Panc1 (cell line): ENCODE measurements at regions not wholly inside any gene's neighbourhood (a gene's known extent, or its start where the extent isn't known, plus 50 kb on each side); places are given as distances from the start of the nearest gene placed in this dataset.
"Not testable (repeated sequence)": the region's sequence is repeated elsewhere in the genome, so short reads cannot be mapped to it uniquely, and the experiment has no call there.

ENCODE experiments used
- ATAC-seq: fragments of 200-7000 bp; cut with Tn5 transposase; 2 replicates; pipeline ENCODE4 v1.9.1; 2020; ENCODE audit warnings: mild to moderate bottlenecking, moderate library complexity
- BruUV-seq: library from RNA; stranded (reverse); fragments of 400-500 nt; replicated peaks from 2 replicates; lab custom pipeline; 2021; lab: Mats Ljungman, UMichigan
- CTCF ChIA-PET: fragments of 300-600 bp; sonication (Branson Sonifier 250); formaldehyde crosslinking; loops from one replicate; lab custom pipeline; 2022; ENCODE audit warnings: antibody characterized with exemption; lab: Charles Lee
- POLR2A ChIA-PET: fragments of 300-600 bp; sonication (Branson Sonifier 250); formaldehyde crosslinking; loops from one replicate; lab custom pipeline; 2022; ENCODE audit warnings: antibody characterized with exemption; lab: Charles Lee
- DNase-seq: peaks from one replicate; pipeline ENCODE4 v3.0.0-alpha.2; 2010; ENCODE audit warnings: low read depth, low spot score
- H3K27ac ChIP-seq: 2 replicates; pipeline ENCODE4 v1.5.1; 2011; ENCODE audit warnings: mild to moderate bottlenecking, low read length, inconsistent platforms
- H3K27me3 ChIP-seq: fragments of 200-500 bp; sonication (Bioruptor generic); 2 replicates; pipeline ENCODE4 v1.6.0; 2014; ENCODE audit warnings: low read length, inconsistent platforms; ENCODE audit not compliant: control insufficient read depth, insufficient read depth
- H3K36me3 ChIP-seq: fragments of 200-500 bp; sonication (Bioruptor generic); 2 replicates; pipeline ENCODE4 v1.5.1; 2014; ENCODE audit warnings: inconsistent platforms, mild to moderate bottlenecking, low read length, moderate library complexity; ENCODE audit not compliant: control insufficient read depth, insufficient read depth
- H3K4me1 ChIP-seq: 2 replicates; pipeline ENCODE4 v1.5.1; 2011; ENCODE audit warnings: inconsistent platforms, mild to moderate bottlenecking, low read length, moderate library complexity; ENCODE audit not compliant: control insufficient read depth, insufficient read depth
- H3K4me3 ChIP-seq, 2 experiments: 2 replicates each; pipeline ENCODE4 v1.5.1; 2011 to 2012; ENCODE audit warnings: low read depth in 2 of 2, low read length in 2 of 2, mild to moderate bottlenecking in 2 of 2, inconsistent platforms in 1 of 2, moderate library complexity in 1 of 2
- H3K9me3 ChIP-seq: fragments of 200-500 bp; sonication (Bioruptor generic); 2 replicates; pipeline ENCODE4 v1.5.1; 2014; ENCODE audit warnings: low read depth, mild to moderate bottlenecking, inconsistent platforms, low read length, moderate library complexity; ENCODE audit not compliant: control insufficient read depth, insufficient read depth
- POLR2AphosphoS5 ChIP-seq: IDR thresholded peaks from 2 replicates; pipeline ENCODE4 v1.6.1; 2012; ENCODE audit warnings: mild to moderate bottlenecking, low read depth, low read length, moderate library complexity
- SIN3A ChIP-seq: IDR thresholded peaks from 2 replicates; pipeline ENCODE4 v1.6.1; 2012; ENCODE audit warnings: low read depth, mild to moderate bottlenecking, low read length, moderate library complexity, borderline replicate concordance; ENCODE audit not compliant: insufficient read depth
- TCF7L2 ChIP-seq: IDR thresholded peaks from 2 replicates; pipeline ENCODE4 v1.6.1; 2011; ENCODE audit warnings: mild to moderate bottlenecking, low read depth, low read length, inconsistent platforms
- in situ Hi-C: cut with HindIII; loops from 2 replicates; pipeline ENCODE4 v1.10.0; 2016; ENCODE audit warnings: low sequenced_read_pairs, low pct_unique_long_range_greater_than_20kb
- intact Hi-C: fragments of 100-400 bp; cut with micrococcal nuclease; formaldehyde crosslinking; loops from one replicate; pipeline ENCODE4 v1.10.0; 2022; ENCODE audit not compliant: unreplicated experiment
- TF ChIP-seq, protein P1 (sequence below): fragments of 450-650 bp; IDR thresholded peaks from 2 replicates; pipeline ENCODE4 v1.5.1; 2017; ENCODE audit warnings: mild to moderate bottlenecking
- TF ChIP-seq, protein P2 (sequence below), 2 experiments: IDR thresholded peaks; 2 replicates each; pipeline ENCODE4 v1.6.1; 2011 to 2012; ENCODE audit warnings: low read depth in 2 of 2, control low read depth in 1 of 2, low read length in 1 of 2, mild to moderate bottlenecking in 1 of 2, moderate library complexity in 1 of 2; ENCODE audit not compliant: insufficient read depth in 1 of 2

DNA sequence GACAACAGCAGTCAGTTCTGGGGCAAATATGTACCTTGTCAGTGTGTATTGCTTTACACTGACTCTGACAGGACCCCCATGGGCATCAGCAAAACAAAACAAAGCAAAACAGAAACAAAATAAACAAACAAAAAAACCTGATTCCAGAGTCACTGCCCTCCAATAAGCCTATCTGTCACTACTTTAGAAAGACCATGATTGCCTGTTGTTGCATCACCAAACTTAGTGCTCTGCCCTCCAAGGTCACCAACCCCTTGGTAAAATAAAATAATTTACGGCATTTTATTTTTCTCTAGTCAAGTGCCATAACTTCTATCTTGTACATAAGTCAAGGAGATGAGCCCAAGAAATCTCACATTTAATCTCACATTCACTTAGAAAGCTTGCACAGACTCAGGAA, 120.9 kb upstream of the ADAMTS3 start:
- BruUV-seq = no TSS peak
- Histone ChIP-seq H3K4me3 (no peak overlapping the region), H3K4me1 (no peaks in the 10 kb centered on the region), H3K27me3 (no peaks in the 10 kb centered on the region), H3K9me3 (no peaks in the 10 kb centered on the region), H3K36me3 (no peaks in the 10 kb centered on the region), H3K27ac (no peak overlapping the region)
- ATAC-seq = no peak
- ChIA-PET CTCF (no interaction called here), POLR2A (no interaction called here)
- in situ Hi-C loops = no loop called here
- TF ChIP-seq POLR2AphosphoS5 (no peak), SIN3A (no peak), TCF7L2 (no peak)
- TF ChIP-seq, protein P1, sequence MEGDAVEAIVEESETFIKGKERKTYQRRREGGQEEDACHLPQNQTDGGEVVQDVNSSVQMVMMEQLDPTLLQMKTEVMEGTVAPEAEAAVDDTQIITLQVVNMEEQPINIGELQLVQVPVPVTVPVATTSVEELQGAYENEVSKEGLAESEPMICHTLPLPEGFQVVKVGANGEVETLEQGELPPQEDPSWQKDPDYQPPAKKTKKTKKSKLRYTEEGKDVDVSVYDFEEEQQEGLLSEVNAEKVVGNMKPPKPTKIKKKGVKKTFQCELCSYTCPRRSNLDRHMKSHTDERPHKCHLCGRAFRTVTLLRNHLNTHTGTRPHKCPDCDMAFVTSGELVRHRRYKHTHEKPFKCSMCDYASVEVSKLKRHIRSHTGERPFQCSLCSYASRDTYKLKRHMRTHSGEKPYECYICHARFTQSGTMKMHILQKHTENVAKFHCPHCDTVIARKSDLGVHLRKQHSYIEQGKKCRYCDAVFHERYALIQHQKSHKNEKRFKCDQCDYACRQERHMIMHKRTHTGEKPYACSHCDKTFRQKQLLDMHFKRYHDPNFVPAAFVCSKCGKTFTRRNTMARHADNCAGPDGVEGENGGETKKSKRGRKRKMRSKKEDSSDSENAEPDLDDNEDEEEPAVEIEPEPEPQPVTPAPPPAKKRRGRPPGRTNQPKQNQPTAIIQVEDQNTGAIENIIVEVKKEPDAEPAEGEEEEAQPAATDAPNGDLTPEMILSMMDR = no peak
- TF ChIP-seq, protein P2, sequence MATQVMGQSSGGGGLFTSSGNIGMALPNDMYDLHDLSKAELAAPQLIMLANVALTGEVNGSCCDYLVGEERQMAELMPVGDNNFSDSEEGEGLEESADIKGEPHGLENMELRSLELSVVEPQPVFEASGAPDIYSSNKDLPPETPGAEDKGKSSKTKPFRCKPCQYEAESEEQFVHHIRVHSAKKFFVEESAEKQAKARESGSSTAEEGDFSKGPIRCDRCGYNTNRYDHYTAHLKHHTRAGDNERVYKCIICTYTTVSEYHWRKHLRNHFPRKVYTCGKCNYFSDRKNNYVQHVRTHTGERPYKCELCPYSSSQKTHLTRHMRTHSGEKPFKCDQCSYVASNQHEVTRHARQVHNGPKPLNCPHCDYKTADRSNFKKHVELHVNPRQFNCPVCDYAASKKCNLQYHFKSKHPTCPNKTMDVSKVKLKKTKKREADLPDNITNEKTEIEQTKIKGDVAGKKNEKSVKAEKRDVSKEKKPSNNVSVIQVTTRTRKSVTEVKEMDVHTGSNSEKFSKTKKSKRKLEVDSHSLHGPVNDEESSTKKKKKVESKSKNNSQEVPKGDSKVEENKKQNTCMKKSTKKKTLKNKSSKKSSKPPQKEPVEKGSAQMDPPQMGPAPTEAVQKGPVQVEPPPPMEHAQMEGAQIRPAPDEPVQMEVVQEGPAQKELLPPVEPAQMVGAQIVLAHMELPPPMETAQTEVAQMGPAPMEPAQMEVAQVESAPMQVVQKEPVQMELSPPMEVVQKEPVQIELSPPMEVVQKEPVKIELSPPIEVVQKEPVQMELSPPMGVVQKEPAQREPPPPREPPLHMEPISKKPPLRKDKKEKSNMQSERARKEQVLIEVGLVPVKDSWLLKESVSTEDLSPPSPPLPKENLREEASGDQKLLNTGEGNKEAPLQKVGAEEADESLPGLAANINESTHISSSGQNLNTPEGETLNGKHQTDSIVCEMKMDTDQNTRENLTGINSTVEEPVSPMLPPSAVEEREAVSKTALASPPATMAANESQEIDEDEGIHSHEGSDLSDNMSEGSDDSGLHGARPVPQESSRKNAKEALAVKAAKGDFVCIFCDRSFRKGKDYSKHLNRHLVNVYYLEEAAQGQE (IDR thresholded peaks at IDR 0.05; ENCODE audit: insufficient read depth in 1 of 2, low read depth in 2 of 2, low read length in 1 of 2) = no peak
- no peak for DNase-seq
- intact Hi-C loops = no loop called here

DNA sequence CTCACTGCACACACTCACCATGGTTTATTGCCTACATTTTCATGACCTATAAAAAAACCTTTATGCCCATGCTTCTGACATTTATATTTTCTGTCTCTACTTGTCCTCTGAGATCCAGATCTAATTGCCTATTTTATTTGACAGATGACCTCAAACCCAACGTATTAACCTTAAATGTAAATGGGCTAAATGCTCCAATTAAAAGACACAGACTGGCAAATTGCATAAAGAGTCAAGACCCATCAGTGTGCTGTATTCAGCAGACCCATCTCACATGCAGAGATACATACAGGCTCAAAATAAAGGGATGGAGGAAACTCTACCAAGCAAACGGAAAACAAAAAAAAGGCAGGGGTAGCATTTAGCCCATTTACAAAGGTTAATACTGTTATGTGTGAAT, 117.4 kb upstream of the ADAMTS3 start:
- POLR2A ChIA-PET, DNase-seq, in situ Hi-C loops: not testable (repeated sequence)

DNA sequence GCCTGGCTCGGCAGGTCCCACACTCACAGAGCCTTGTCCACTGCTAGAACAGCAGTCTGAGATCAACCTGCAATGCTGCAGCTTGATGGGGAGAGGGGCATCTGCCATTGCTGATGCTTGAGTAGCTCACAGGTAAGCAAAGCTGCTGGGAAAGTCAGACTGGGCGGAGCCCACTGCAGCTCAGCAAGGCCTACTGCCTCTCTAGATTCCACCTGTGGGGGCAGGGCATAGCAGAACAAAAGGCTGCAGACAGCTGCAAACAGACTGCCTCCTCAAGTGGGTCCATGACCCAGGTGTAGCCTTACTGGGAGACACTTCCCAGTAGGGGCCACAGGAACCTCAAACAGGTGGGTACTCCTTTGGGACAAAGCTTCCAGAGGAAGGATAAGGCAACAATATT, 110.6 kb upstream of the ADAMTS3 start:
- ATAC-seq = no peak
- no peaks in the 10 kb centered on the region for H3K36me3 ChIP-seq
- no peaks in the 10 kb centered on the region for H3K27me3 ChIP-seq
- TF ChIP-seq, protein P1 = no peak
- no peak for TF ChIP-seq TCF7L2
- no peak for TF ChIP-seq SIN3A
- TF ChIP-seq, protein P2 (IDR thresholded peaks at IDR 0.05; ENCODE audit: insufficient read depth in 1 of 2, low read depth in 2 of 2, low read length in 1 of 2) = no peak
- no peak for TF ChIP-seq POLR2AphosphoS5
- H3K4me1 ChIP-seq = no peaks in the 10 kb centered on the region
- H3K4me3 ChIP-seq = no peak overlapping the region
- CTCF ChIA-PET = no interaction called here
- no peak for DNase-seq
- H3K27ac ChIP-seq = no peak overlapping the region
- POLR2A ChIA-PET = no interaction called here
- no peaks in the 10 kb centered on the region for H3K9me3 ChIP-seq
- no TSS peak for BruUV-seq
- intact Hi-C loops = no loop called here
- in situ Hi-C loops = no loop called here

More for the DNA sequence above, 117.4 kb upstream of the ADAMTS3 start:
- BruUV-seq, H3K4me1 ChIP-seq, H3K36me3 ChIP-seq, H3K27me3 ChIP-seq, H3K4me3 ChIP-seq, CTCF ChIA-PET, intact Hi-C loops, H3K9me3 ChIP-seq, H3K27ac ChIP-seq, ATAC-seq: not testable (repeated sequence)
